Transverse colon (tissue), 4 donors: ENCODE measurements at regions not wholly inside any gene's neighbourhood (a gene's known extent, or its start where the extent isn't known, plus 50 kb on each side); places are given as distances from the start of the nearest gene placed in this dataset.

Experiments used
- DNase-seq: peaks from one replicate; pipeline ENCODE4 v3.0.0-alpha.2; 2019
- H3K27ac ChIP-seq, 4 donors: fragments of 200-600 bp; sonication (generic); 2 replicates each; pipeline ENCODE4 v1.5.1; 2016 to 2018; ENCODE audit warnings: inconsistent platforms in 4 of 4
- H3K27me3 ChIP-seq: fragments of 200-600 bp; sonication (generic); 2 replicates; pipeline ENCODE4 v1.5.1; 2017; ENCODE audit warnings: inconsistent platforms
- H3K36me3 ChIP-seq, 4 donors: fragments of 200-600 bp; sonication (generic); 2 replicates each; pipeline ENCODE4 v1.5.1; 2017 to 2019; ENCODE audit warnings: inconsistent platforms in 4 of 4
- H3K4me1 ChIP-seq, 4 donors: fragments of 200-600 bp; sonication (generic); 2 replicates each; pipeline ENCODE4 v1.5.1; 2017 to 2020; ENCODE audit warnings: inconsistent platforms in 4 of 4
- H3K4me3 ChIP-seq, 4 donors: fragments of 200-600 bp; sonication (generic); 1 replicate in 1 of 4; 2 replicates in 3 of 4; pipeline versions ENCODE4 v1.5.1 to v1.6.1; 2017 to 2019; ENCODE audit warnings: inconsistent platforms in 4 of 4
- H3K9me3 ChIP-seq, 2 donors: fragments of 200-600 bp; sonication (generic); 2 replicates each; pipeline ENCODE4 v1.5.1; 2017 to 2019; ENCODE audit warnings: inconsistent platforms in 2 of 2
- CTCF ChIP-seq, 5 experiments: fragments of 200-600 bp in 3 of 5; fragments of 450-650 bp in 2 of 5; sonication (generic) in 3 of 5; IDR thresholded peaks; 1 replicate in 2 of 5; 2 replicates in 3 of 5; pipeline ENCODE4 v1.5.1; 2016 to 2017; ENCODE audit warnings: antibody characterized with exemption in 5 of 5, inconsistent platforms in 3 of 5, mild to moderate bottlenecking in 2 of 5, moderate library complexity in 1 of 5
- EP300 ChIP-seq: sonication (generic); formaldehyde crosslinking; IDR thresholded peaks from one replicate; pipeline ENCODE4 v1.6.1; 2017; ENCODE audit warnings: antibody characterized with exemption, low read depth
- POLR2A ChIP-seq: fragments of 450-650 bp; IDR thresholded peaks from one replicate; pipeline ENCODE4 v1.6.1; 2016; ENCODE audit warnings: antibody characterized with exemption, mild to moderate bottlenecking, moderate library complexity
- POLR2AphosphoS5 ChIP-seq, 3 donors: sonication (generic); formaldehyde crosslinking; IDR thresholded peaks; one replicate each; pipeline ENCODE4 v1.6.1; 2016; ENCODE audit warnings: antibody characterized with exemption in 3 of 3
- WGBS, 2 donors: methylation state at CpG; one replicate each; pipeline ENCODE4 v1.1.5; 2018; ENCODE audit warnings: low coverage in 1 of 2; 5-methylcytosine and 5-hydroxymethylcytosine counted together
- in situ Hi-C, 4 donors: fragments of 200-750 bp; cut with MboI; loops; one replicate each; pipeline versions ENCODE4 v1.15.0 to v1.15.1; 2017; ENCODE audit warnings: low sequenced_read_pairs in 3 of 4, low pct_ligation_motif_present in 1 of 4, low pct_unique_long_range_greater_than_20kb in 1 of 4
- intact Hi-C: fragments of 100-400 bp; cut with DNase I; formaldehyde crosslinking; loops from one replicate; pipeline ENCODE4 v1.15.1; 2023; ENCODE audit warnings: low total_unique reads

GRCh38 chr9:22170556-22170955 is 161.5 kb upstream of the CDKN2B start:
- Histone ChIP-seq H3K27me3 (no peaks in the 10 kb centered on the region), H3K4me3 (no peak overlapping the region), H3K36me3 (no peaks in the 10 kb centered on the region), H3K27ac (no peak overlapping the region), H3K9me3 (no peaks in the 10 kb centered on the region), H3K4me1 (peaks cover 0 to 9% (median 0%) of the 10 kb centered on the region in 4 donors)
- TF ChIP-seq CTCF (IDR thresholded peaks at IDR 0.05) (no peak), POLR2A (no peak), EP300 (no peak), POLR2AphosphoS5 (IDR thresholded peaks at IDR 0.05) (no peak)
- 46 to 63% methylated on average over 2 of the region's 2 CpGs for WGBS, 2 donors
- in situ Hi-C loops (no loop called here), intact Hi-C loops (no loop called here)
- DNase-seq: no peak

GRCh38 chr9:22170990-22171670 is 162.0 kb upstream of the CDKN2B start:
- no peak for DNase-seq
- Histone ChIP-seq H3K9me3 (no peaks in the 10 kb centered on the region), H3K4me1 (peaks cover 0 to 9% (median 0%) of the 10 kb centered on the region in 4 donors), H3K27me3 (no peaks in the 10 kb centered on the region), H3K27ac (no peak overlapping the region), H3K36me3 (no peaks in the 10 kb centered on the region), H3K4me3 (no peak overlapping the region)
- WGBS, 2 donors: 50 to 70% methylated on average over 1 to 2 of the region's 2 CpGs
- in situ Hi-C loops: no loop called here
- no peak for TF ChIP-seq POLR2A
- TF ChIP-seq POLR2AphosphoS5 (IDR thresholded peaks at IDR 0.05): no peak
- intact Hi-C loops: no loop called here

GRCh38 chr9:22171691-22172090 is 162.6 kb upstream of the CDKN2B start:
- H3K4me1 ChIP-seq: peaks cover 0 to 9% (median 0%) of the 10 kb centered on the region in 4 donors
- TF ChIP-seq EP300 (no peak), POLR2A (no peak), POLR2AphosphoS5 (IDR thresholded peaks at IDR 0.05) (no peak), CTCF (IDR thresholded peaks at IDR 0.05) (no peak)
- no peaks in the 10 kb centered on the region for H3K27me3 ChIP-seq
- intact Hi-C loops (no loop called here), in situ Hi-C loops (no loop called here)
- no peak overlapping the region for H3K27ac ChIP-seq
- no peak overlapping the region for H3K4me3 ChIP-seq
- no peaks in the 10 kb centered on the region for H3K9me3 ChIP-seq
- H3K36me3 ChIP-seq: no peaks in the 10 kb centered on the region
- no peak for DNase-seq
- 34 to 76% methylated on average over 3 of the region's 3 CpGs for WGBS, 2 donors

GRCh38 chr9:22173908-22174307 is 164.8 kb upstream of the CDKN2B start:
- Histone ChIP-seq H3K4me1 (peaks cover 0 to 9% (median 0%) of the 10 kb centered on the region in 4 donors), H3K4me3 (no peak overlapping the region)
- in situ Hi-C loops: no loop called here

More at GRCh38 chr9:22173908-22174307, 164.8 kb upstream of the CDKN2B start:
- intact Hi-C loops: no loop called here
- no peaks in the 10 kb centered on the region for H3K27me3 ChIP-seq
- TF ChIP-seq POLR2AphosphoS5 (IDR thresholded peaks at IDR 0.05) (no peak), CTCF (IDR thresholded peaks at IDR 0.05) (no peak), POLR2A (no peak), EP300 (no peak)
- 77 to 89% methylated on average over 2 of the region's 2 CpGs for WGBS, 2 donors
- DNase-seq: no peak
- H3K9me3 ChIP-seq: no peaks in the 10 kb centered on the region
- no peak overlapping the region for H3K27ac ChIP-seq
- no peaks in the 10 kb centered on the region for H3K36me3 ChIP-seq
